T-helper 17 cell (primary cell): ENCODE measurements at regions not wholly inside any gene's neighbourhood (a gene's known extent, or its start where the extent isn't known, plus 50 kb on each side); places are given as distances from the start of the nearest gene placed in this dataset.
"Not testable (repeated sequence)": the region's sequence is repeated elsewhere in the genome, so short reads cannot be mapped to it uniquely, and the experiment has no call there.

ENCODE experiments used
- ATAC-seq: fragments of 150-1000 bp; cut with Tn5 transposase; 2 replicates; pipeline ENCODE4 v1.10.0; 2021; ENCODE audit warnings: mild to moderate bottlenecking, moderate library complexity
- DNase-seq, 3 donors: peaks; one replicate each; pipeline versions ENCODE4 v3.0.0 to v3.0.0-alpha.2; 2020 to 2021
- H3K9me3 ChIP-seq: one replicate; pipeline ENCODE4 v1.7.0; 2013; ENCODE audit warnings: low read length, mild to moderate bottlenecking; ENCODE audit not compliant: control insufficient read depth, poor library complexity, severe bottlenecking
- H3K27ac Mint-ChIP-seq: one replicate; pipeline ENCODE4 v1.8.0; 2022; ENCODE audit warnings: mild to moderate bottlenecking, moderate library complexity, mixed read lengths
- H3K27me3 Mint-ChIP-seq: one replicate; pipeline ENCODE4 v1.8.0; 2022; ENCODE audit warnings: mixed read lengths
- H3K36me3 Mint-ChIP-seq: one replicate; pipeline ENCODE4 v1.8.0; 2022; ENCODE audit warnings: low read depth, mixed read lengths
- H3K4me1 Mint-ChIP-seq: one replicate; pipeline ENCODE4 v1.8.0; 2022; ENCODE audit warnings: mild to moderate bottlenecking, mixed read lengths
- H3K4me3 Mint-ChIP-seq: one replicate; pipeline ENCODE4 v1.8.0; 2022; ENCODE audit warnings: mild to moderate bottlenecking, moderate library complexity, mixed read lengths

DNA sequence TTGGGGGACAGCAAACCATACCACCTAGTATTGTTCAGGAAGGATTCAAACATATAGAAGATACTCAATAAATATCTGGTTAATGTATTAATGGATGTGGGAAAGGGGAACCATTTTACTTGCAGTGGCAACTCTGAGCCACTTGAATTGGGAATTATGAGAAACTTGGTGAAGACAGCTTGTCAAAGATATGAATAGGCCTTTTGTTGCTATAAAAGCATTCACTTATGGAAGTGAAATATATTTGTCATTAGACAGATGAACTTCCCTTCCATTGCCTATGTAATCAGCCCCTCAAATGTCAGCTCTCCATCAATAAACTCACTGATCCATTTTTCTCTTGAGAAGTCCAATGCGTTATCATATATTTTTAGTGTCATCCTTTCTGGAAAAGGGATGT is 56.1 kb downstream of the GPR85 start:
- H3K9me3 ChIP-seq, result no peaks in the 10 kb centered on the region
- H3K4me3 Mint-ChIP-seq, result no peak overlapping the region
- no peak for DNase-seq
- peaks cover 2% of the 10 kb centered on the region for H3K36me3 Mint-ChIP-seq
- no peak for ATAC-seq
- peaks cover 17% of the 10 kb centered on the region for H3K27me3 Mint-ChIP-seq
- H3K27ac Mint-ChIP-seq, result no peak overlapping the region
- no peaks in the 10 kb centered on the region for H3K4me1 Mint-ChIP-seq

DNA sequence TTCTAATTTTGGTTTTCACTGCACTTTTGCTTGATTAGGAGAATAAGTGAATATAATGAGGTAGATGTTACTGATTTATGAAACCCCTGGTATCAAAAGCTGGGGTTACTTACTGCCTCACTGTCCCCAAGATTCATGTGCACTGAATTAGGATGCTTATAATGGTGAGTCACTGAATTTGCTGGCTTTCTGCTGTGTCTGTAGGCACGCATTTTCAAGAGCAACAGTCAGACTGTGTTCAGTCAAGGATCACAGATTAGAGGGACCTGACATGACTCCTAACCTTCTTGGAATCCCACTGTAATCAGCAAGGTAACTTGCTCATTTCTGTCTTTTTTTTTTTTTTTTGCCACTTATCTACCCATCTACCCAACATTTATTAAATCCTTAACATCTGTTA is 59.7 kb downstream of the GPR85 start:
- peaks cover 2% of the 10 kb centered on the region for H3K36me3 Mint-ChIP-seq
- no peak overlapping the region for H3K27ac Mint-ChIP-seq
- DNase-seq, result no peak
- ATAC-seq, result no peak
- H3K4me3 Mint-ChIP-seq, result no peak overlapping the region
- H3K27me3 Mint-ChIP-seq, result no peaks in the 10 kb centered on the region
- H3K4me1 Mint-ChIP-seq, result no peaks in the 10 kb centered on the region
- no peaks in the 10 kb centered on the region for H3K9me3 ChIP-seq

DNA sequence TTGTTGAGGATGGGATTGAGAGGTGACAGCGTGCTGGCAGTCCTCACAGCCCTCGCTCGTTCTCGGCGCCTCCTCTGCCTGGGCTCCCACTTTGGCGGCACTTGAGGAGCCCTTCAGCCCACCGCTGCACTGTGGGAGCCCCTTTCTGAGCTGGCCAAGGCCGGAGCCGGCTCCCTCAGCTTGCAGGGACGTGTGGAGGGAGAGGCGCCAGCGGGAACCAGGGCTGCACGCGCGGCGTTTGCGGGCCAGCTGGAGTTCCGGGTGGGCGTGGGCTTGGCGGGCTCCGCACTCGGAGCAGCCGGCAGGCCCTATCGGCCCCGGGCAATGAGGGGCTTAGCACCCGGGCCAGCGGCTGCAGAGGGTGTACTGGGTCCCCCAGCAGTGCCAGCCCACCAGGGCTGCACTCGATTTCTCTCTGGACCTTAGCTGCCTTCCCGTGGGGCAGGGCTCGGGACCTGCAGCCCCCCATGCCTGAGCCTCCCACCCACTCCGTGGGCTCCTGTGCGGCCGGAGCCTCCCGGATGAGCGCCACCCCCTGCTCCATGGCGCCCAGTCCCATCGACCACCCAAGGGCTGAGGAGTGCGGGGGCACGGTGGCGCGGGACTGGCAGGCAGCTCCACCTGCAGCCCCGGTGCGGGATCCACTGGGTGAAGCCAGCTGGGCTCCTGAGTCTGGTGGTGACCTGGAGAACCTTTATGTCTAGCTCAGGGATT is 69.3 kb downstream of the GPR85 start:
- ATAC-seq, H3K9me3 ChIP-seq, H3K27me3 Mint-ChIP-seq, H3K4me3 Mint-ChIP-seq, H3K36me3 Mint-ChIP-seq, H3K27ac Mint-ChIP-seq, H3K4me1 Mint-ChIP-seq, DNase-seq: not testable (repeated sequence)

DNA sequence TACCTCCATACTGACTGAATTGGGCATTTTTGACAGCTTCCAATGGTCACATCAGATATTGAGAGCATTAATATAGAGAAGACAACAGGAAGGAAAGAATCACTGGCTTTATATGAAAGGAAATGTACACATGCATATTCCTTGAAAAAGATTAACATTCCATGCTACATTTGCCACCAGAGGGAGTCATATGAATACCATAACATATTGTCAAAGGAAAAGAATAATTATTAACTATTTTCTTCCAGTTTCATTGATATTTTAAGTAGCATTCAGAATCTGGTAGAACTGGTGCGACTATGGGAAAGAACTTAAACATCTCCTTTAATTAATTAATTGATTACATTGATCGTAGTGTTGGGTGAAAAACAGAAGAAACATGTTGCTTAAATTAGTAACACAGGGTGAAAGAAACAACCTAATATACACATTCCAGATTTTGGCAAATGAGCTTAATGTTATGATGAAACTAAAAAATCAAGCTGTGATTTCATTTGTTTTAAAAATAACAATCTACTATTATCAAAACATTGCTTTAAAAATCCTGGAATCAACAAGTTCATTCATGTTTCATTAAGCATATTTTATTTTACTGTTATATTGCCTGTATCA is 71.5 kb downstream of the GPR85 start:
- H3K4me1 Mint-ChIP-seq, result no peaks in the 10 kb centered on the region
- no peaks in the 10 kb centered on the region for H3K9me3 ChIP-seq
- no peaks in the 10 kb centered on the region for H3K36me3 Mint-ChIP-seq
- H3K27ac Mint-ChIP-seq, result no peak overlapping the region
- H3K4me3 Mint-ChIP-seq, result no peak overlapping the region
- DNase-seq (no peak), ATAC-seq (no peak)
- H3K27me3 Mint-ChIP-seq, result no peaks in the 10 kb centered on the region

DNA sequence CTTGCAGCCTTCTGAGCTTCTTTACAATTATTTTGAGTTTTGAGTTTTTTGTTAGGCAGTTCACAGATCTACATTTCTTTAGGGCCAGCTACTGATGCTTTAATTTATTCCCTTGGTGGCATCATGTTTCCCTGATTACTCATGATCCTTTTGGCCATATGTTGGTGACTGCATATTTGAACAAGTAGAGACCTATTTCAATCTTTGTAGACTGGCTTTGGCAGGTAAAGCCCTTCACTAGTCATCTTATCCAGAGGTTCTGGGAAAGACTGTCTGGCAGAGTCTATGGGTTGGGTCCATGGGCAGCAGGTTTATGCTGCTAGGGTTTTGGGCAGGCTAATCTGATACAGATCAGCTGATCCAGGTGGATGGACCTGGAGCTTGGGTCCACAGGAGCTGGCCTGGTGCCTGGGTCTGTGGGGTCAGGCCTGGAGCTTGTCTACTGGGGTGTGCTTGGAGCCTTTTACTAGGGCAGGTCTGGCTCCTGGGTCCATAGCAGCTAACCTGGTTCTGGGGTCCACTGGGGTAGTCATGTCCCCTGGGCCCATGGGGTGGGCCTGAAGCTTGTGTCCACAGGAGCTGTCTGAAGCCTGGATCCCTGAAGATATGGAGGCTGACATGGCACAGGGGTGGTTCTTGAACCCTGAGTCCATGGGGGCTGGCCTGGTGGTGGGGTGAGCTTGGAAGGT is 72.7 kb downstream of the GPR85 start:
- no peaks in the 10 kb centered on the region for H3K9me3 ChIP-seq
- Mint-ChIP-seq H3K36me3 (no peaks in the 10 kb centered on the region), H3K27me3 (no peaks in the 10 kb centered on the region), H3K4me1 (no peaks in the 10 kb centered on the region), H3K4me3 (no peak overlapping the region), H3K27ac (no peak overlapping the region)
- ATAC-seq (no peak), DNase-seq (no peak)

DNA sequence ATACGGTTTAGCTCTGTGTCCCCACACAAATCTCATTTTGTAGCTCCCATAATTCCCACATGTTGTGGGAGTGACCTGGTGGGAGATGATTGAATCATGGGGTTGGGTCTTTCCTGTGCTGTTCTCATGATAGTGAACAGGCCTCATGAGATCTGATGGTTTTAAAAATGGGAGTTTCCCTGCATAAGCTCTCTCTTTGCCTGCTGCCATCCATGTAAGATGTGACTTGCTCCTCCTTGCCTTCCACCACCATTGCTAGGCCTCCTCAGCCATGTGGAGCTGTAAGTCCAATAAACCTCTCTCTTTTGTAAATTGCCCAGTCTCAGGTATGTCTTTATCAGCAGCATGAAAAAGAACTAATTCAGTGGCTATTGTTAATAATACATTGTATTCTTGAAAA is 73.8 kb downstream of the GPR85 start:
- H3K4me3 Mint-ChIP-seq, H3K9me3 ChIP-seq, H3K27me3 Mint-ChIP-seq, H3K36me3 Mint-ChIP-seq, H3K4me1 Mint-ChIP-seq, DNase-seq, H3K27ac Mint-ChIP-seq, ATAC-seq: not testable (repeated sequence)

DNA sequence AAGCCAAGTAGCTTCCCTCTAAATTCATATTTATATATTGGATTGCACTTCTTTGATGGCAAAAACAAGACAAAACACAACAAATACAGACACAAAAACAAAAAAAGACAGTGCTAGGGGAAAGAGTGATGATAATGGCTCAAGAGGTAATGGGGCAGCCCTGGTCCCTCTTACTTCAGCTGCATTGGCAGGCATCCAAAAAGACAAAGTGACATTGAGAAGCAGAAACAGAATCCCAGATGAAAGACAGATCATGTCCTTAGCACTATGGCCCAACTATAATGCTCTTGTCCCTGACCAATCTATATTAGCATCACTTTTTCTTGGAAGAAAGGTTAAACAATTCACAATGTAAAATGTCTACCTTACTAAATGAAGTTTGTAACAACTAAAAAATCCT is 76.2 kb downstream of the GPR85 start:
- no peaks in the 10 kb centered on the region for H3K36me3 Mint-ChIP-seq
- ATAC-seq (no peak), DNase-seq (no peak)
- H3K4me1 Mint-ChIP-seq, result no peaks in the 10 kb centered on the region
- H3K4me3 Mint-ChIP-seq, result no peak overlapping the region
- H3K9me3 ChIP-seq, result no peaks in the 10 kb centered on the region
- no peaks in the 10 kb centered on the region for H3K27me3 Mint-ChIP-seq
- no peak overlapping the region for H3K27ac Mint-ChIP-seq

DNA sequence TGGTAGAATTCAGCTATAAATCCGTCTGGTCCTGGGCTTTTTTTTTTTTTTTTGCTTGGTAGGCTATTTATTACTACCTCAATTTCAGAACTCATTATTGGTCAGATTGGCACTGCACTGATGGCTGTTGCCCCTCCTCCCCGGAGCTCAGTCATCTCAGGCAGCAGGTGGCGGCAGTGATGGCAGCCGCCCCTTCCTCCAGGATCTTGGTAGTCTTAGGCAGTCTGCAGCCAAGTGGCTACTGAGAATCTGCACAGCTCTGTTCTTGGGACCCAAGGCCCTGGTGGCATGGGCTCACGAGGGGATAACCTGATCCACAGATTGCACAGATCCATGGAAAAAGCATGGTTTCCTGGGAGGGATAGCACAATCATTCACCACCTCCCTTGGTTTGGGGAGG is 77.9 kb downstream of the GPR85 start:
- Mint-ChIP-seq H3K4me1 (no peaks in the 10 kb centered on the region), H3K36me3 (no peaks in the 10 kb centered on the region), H3K27me3 (no peaks in the 10 kb centered on the region), H3K4me3 (no peak overlapping the region), H3K27ac (no peak overlapping the region)
- no peak for ATAC-seq
- no peak for DNase-seq
- no peaks in the 10 kb centered on the region for H3K9me3 ChIP-seq

DNA sequence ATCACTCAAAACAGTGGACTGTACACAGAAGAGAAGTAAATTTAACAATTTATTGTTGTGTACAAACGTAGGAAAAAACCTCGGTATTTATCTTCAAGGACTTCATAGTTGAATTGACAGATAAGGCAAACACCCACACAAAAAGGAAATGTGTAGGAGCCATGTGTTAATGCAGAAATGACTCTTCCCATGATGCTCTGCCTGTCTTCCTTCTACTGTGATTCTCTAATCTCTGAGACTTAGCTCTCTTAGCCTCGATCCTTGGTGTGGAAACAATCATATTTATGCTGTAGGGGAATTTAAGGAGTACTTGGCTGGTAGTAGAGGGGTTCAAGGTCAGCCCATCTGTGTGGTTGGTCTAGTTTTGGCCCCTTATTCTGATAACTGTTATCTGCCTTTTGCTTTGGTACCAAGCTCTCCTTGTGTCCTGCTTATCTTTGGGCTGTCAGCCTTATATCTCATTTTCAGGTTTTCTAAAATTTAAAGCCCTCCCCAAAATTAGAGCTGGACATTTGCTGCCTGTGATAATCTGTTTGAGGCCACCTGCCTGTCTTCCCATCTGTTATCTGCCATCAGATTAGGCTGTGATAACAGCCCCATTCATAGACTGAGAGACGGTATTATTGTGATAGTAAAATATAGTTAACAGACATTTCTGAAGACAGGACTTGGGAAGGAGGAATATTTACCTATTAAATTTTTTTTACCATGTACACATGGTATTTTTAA is 81.7 kb downstream of the GPR85 start:
- no peak overlapping the region for H3K27ac Mint-ChIP-seq
- H3K9me3 ChIP-seq, result no peaks in the 10 kb centered on the region
- no peak overlapping the region for H3K4me3 Mint-ChIP-seq
- DNase-seq, result no peak
- H3K36me3 Mint-ChIP-seq, result no peaks in the 10 kb centered on the region
- H3K4me1 Mint-ChIP-seq, result no peaks in the 10 kb centered on the region
- no peaks in the 10 kb centered on the region for H3K27me3 Mint-ChIP-seq
- ATAC-seq, result no peak

DNA sequence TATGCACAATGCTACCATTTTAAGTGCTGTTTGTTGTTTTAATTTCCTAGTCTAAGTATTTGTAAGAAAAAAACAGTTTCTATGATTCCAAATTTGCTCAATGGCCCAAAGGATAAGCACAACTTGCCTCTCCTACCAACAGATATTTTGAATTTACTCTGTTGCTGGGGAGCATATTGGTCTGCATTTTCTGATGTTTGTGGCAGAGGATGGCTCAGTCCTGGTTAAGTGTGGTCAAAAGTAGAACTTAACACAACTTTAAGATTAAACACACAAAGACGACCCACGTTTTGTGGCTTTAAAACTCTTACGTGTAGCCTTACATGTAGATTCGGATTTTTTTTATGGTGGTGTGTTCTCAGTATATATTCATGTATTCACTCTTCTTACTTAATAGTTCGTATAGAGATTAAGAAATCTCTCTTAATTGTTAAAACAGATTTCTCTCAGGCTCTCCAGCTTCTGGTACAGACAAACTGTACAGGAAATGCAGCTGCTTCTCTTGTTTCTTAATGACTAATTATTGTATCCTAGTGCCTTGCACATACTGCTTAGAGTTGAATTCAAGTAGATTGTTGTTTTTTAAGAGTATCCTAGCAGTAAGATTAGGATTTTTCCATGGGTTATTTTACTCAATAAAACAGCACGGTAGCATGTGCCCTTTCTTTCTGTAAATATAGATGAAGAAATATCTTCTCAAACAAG is 86.2 kb downstream of the GPR85 start:
- H3K4me3 Mint-ChIP-seq, result no peak overlapping the region
- ATAC-seq, result no peak
- H3K27ac Mint-ChIP-seq, result no peak overlapping the region
- H3K27me3 Mint-ChIP-seq, result no peaks in the 10 kb centered on the region
- no peaks in the 10 kb centered on the region for H3K9me3 ChIP-seq
- H3K36me3 Mint-ChIP-seq, result no peaks in the 10 kb centered on the region
- DNase-seq, result no peak
- H3K4me1 Mint-ChIP-seq, result no peaks in the 10 kb centered on the region

DNA sequence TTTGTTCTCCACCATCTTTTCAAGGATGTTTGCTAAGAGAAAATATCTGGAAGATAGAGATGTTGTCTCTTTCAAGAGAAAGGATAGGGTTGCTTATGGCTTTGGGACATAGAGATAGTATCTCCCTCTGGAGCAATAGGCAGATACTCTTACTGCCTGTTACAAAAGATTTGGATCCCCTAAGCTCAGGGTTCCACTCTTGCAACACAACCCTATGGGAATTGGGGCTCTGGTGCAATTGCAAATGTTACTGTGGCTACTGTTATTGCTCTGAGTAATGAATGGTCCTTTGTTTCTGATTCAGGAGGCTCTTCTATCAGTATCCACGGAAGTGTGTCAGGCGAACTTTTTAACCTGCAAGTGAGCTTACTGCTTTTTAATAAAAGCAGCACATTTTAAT is 88.8 kb downstream of the GPR85 start:
- no peaks in the 10 kb centered on the region for H3K36me3 Mint-ChIP-seq
- no peak for DNase-seq
- no peak overlapping the region for H3K4me3 Mint-ChIP-seq
- ATAC-seq, result no peak
- H3K27me3 Mint-ChIP-seq, result no peaks in the 10 kb centered on the region
- H3K4me1 Mint-ChIP-seq, result no peaks in the 10 kb centered on the region
- H3K9me3 ChIP-seq, result no peaks in the 10 kb centered on the region
- H3K27ac Mint-ChIP-seq, result no peak overlapping the region

DNA sequence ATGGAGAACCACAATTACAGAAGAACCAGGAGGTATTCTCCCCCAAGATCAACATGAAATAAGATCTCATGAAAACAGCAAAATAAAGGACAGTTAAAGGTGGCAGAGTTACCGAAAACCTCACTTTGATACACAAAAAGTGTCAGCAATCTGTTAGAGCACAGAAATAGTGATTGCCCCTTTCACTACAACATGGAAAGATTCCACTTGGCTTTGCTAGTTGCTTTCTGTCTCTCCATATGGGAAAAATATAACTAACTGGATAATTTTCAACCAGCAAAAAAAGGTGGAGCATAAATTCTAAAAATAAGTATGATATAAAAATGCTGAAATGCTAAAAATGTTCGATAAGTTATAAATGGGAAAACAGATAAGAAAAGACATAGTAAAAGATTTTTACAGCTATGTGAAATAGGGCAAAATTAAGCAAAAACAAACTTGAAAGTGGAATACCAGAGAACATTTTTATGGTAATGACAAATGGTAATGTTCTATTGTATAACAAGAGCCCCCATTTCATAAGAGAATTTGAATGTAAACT is 90.2 kb downstream of the GPR85 start:
- Mint-ChIP-seq H3K27me3 (peaks cover 8% of the 10 kb centered on the region), H3K36me3 (no peaks in the 10 kb centered on the region), H3K4me1 (no peaks in the 10 kb centered on the region), H3K27ac (no peak overlapping the region), H3K4me3 (no peak overlapping the region)
- H3K9me3 ChIP-seq, result no peaks in the 10 kb centered on the region
- DNase-seq, result no peak
- ATAC-seq, result no peak
